GM10266 (cell line): ENCODE measurements at regions not wholly inside any gene's neighbourhood (a gene's known extent, or its start where the extent isn't known, plus 50 kb on each side); places are given as distances from the start of the nearest gene placed in this dataset.

Source experiments
- DNase-seq: peaks from one replicate; pipeline ENCODE4 v3.0.0; 2012; ENCODE audit errors: extremely low spot score
- CTCF ChIP-seq: IDR thresholded peaks from 2 replicates; pipeline ENCODE4 v1.5.1; 2012; ENCODE audit warnings: mild to moderate bottlenecking, low read depth; ENCODE audit not compliant: control insufficient read depth, insufficient read depth; ENCODE audit errors: missing control alignments

- no peak for TF ChIP-seq CTCF
Observed at GRCh38 chr20:7624886-7625285, 315.4 kb downstream of the HAO1 start.

DNA sequence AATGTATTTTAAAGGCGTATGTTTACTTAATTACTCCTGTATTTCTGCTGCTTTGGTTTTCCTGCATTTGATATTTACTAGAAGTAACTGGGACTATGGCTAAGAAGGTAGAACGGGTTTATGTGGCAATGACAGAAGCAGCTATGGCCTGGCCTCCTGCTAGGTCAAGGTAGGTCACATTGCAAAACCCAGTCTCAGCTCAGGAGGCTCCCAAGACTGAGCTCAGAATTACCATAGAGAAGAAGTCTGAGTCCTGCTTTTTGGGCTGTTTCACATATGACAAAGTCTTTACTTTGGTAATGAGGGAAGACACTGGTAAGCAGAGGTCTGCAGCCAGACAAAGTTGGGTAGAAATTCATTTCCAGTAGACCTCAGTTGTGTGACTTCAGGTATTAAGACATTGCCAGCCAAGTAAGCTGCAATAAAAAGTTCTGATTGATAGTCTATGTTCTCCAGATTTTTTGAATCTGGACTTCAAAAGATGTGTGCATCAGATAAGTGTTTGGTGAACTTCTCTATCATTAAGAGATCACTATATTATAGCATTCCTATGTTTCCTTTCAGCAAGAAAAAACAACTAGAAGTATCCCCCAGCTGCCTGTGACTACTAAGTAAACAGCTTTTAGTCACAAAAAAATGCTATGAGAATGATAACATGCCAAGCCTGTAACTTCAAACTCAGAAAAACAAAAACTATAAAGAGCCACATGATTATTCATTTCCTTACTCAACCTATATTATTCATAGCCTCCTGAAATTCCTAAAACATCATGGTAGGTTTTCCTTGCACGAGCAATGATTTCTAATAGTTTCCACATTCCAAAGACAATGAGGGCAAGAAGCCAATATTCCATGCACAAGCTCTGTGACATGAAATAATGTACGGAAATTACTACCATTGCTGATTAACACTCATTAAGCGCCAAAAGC is 312.3 kb downstream of the HAO1 start:
- no peak for TF ChIP-seq CTCF
- DNase-seq = no peak

More at GRCh38 chr20:7624886-7625285, 315.4 kb downstream of the HAO1 start:
- no peak for DNase-seq

DNA sequence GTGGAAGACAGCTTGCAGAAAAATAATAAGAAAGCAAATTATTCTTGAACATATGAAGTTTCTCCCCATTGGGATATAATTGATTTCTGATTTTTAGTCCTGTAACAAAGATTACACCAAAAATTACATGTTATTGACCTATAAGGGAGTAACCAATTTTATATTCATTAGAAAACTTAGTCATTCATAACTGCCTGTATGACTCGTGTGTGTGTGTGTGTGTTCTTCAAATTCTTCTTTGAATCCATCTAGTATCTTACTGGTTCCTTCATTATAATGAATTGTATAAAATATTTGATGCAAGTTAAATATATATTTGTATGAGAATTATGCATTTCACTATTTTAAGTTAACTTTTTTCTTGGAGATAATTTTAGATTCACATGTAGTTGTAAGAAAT is 310.4 kb downstream of the HAO1 start:
- no peak for DNase-seq
- no peak for TF ChIP-seq CTCF

- no peak for TF ChIP-seq CTCF
- DNase-seq = no peak
Observed at GRCh38 chr20:7637184-7637583, 303.1 kb downstream of the HAO1 start.

GRCh38 chr20:7650086-7650879 is 290.0 kb downstream of the HAO1 start:
- no peak for TF ChIP-seq CTCF
- no peak for DNase-seq

- no peak for TF ChIP-seq CTCF
- DNase-seq = no peak
Observed at GRCh38 chr20:7654231-7654630, 286.0 kb downstream of the HAO1 start.

- DNase-seq = no peak
- no peak for TF ChIP-seq CTCF
Observed at GRCh38 chr20:7656687-7657467, 283.4 kb downstream of the HAO1 start.
